ENCODE measurements at regions not wholly inside any gene's neighbourhood (a gene's known extent, or its start where the extent isn't known, plus 50 kb on each side); places are given as distances from the start of the nearest gene placed in this dataset.
"Not testable (repeated sequence)": the region's sequence is repeated elsewhere in the genome, so short reads cannot be mapped to it uniquely, and the experiment has no call there.

GRCh38 chr15:21357056-21357455, 83.2 kb downstream of the POTEB3 start:
- DNase-seq = not testable (repeated sequence)

GRCh38 chr15:21355944-21356343, 84.4 kb downstream of the POTEB3 start:
- DNase-seq = not testable (repeated sequence)

- not testable (repeated sequence) for DNase-seq
Measured at GRCh38 chr15:21354597-21354996, 85.7 kb downstream of the POTEB3 start.

GRCh38 chr15:21352670-21353318, 87.5 kb downstream of the POTEB3 start:
- not testable (repeated sequence) for DNase-seq

- DNase-seq = peak; percentile 0
Measured at GRCh38 chr15:21344960-21345359, 95.3 kb downstream of the POTEB3 start.

GRCh38 chr15:21344500-21344899, 95.8 kb downstream of the POTEB3 start:
- not testable (repeated sequence) for DNase-seq

- DNase-seq = not testable (repeated sequence)
Measured at GRCh38 chr15:21337028-21337427, 103.3 kb downstream of the POTEB3 start.

- DNase-seq = peak; percentile 7
Measured at GRCh38 chr15:21324720-21325460, 115.4 kb downstream of the POTEB3 start.

GRCh38 chr15:21284353-21284752, 155.9 kb downstream of the POTEB3 start:
- not testable (repeated sequence) for DNase-seq

- not testable (repeated sequence) for DNase-seq
Measured at GRCh38 chr15:21283210-21283609, 157.1 kb downstream of the POTEB3 start.

- DNase-seq = not testable (repeated sequence)
Measured at GRCh38 chr15:21280272-21280671, 160.0 kb downstream of the POTEB3 start.

- not testable (repeated sequence) for DNase-seq
Measured at GRCh38 chr15:21272176-21272982, 167.9 kb downstream of the POTEB3 start.

- DNase-seq = no peak
Measured at GRCh38 chr15:21271566-21271965, 168.7 kb downstream of the POTEB3 start.

GRCh38 chr15:21270474-21270873, 169.8 kb downstream of the POTEB3 start:
- no peak for DNase-seq

GRCh38 chr15:21269673-21270072, 170.6 kb downstream of the POTEB3 start:
- not testable (repeated sequence) for DNase-seq

- no peak for DNase-seq
Measured at GRCh38 chr15:21269121-21269520, 171.2 kb downstream of the POTEB3 start.

GRCh38 chr15:21268436-21268940, 171.8 kb downstream of the POTEB3 start:
- no peak for DNase-seq

GRCh38 chr15:21267671-21268395, 172.5 kb downstream of the POTEB3 start:
- DNase-seq = no peak

GRCh38 chr15:21267226-21267625, 173.1 kb downstream of the POTEB3 start:
- no peak for DNase-seq

- not testable (repeated sequence) for DNase-seq
Measured at GRCh38 chr15:21265628-21266027, 174.7 kb downstream of the POTEB3 start.

GRCh38 chr15:21262851-21263425, 177.4 kb downstream of the POTEB3 start:
- no peak for DNase-seq
